ENCODE measurements at regions not wholly inside any gene's neighbourhood (a gene's known extent, or its start where the extent isn't known, plus 50 kb on each side); places are given as distances from the start of the nearest gene placed in this dataset.

GRCh38 chr21:27240839-27241238, 274.0 kb upstream of the ADAMTS5 start:
- TF ChIP-seq POLR2A (IDR thresholded peaks at IDR 0.05), result no peak
- TF ChIP-seq CTCF (IDR thresholded peaks at IDR 0.05), result no peak
- TF ChIP-seq EP300 (IDR thresholded peaks at IDR 0.05; ENCODE audit: low read depth), result no peak
- TF ChIP-seq POLR2AphosphoS5 (IDR thresholded peaks at IDR 0.05), result no peak

Measured in transverse colon (tissue), 4 donors.